ENCODE measurements at regions not wholly inside any gene's neighbourhood (a gene's known extent, or its start where the extent isn't known, plus 50 kb on each side); places are given as distances from the start of the nearest gene placed in this dataset.

DNA sequence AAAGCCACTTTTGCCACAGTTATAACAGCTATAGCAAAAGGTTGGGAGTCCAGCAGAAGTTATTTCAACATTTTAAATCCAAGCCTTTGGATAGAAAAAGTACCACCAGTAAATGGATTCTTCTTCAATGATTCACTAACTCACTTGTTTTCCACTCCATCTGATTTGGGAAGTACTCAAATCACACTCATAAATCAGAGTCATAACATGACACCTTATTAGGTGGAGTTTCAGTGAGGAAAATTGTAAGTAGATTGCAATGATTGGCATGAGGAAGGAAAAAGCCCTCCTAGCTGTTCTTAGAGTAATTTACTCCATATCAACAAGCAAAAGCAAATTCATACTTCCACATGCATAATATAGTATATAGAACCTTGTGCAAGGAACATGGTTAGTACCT, 132.9 kb downstream of the NR4A2 start:
- Mint-ChIP-seq H3K27me3 (ENCODE audit: low read depth) (no peaks in the 10 kb centered on the region), H3K4me1 (ENCODE audit: low read depth) (no peaks in the 10 kb centered on the region), H3K36me3 (ENCODE audit: low read depth) (peaks cover 2% of the 10 kb centered on the region), H3K27ac (ENCODE audit: unreplicated experiment) (no peak overlapping the region), H3K9me3 (ENCODE audit: low read depth) (peaks cover 9% of the 10 kb centered on the region), H3K4me3 (ENCODE audit: unreplicated experiment) (no peak overlapping the region)
- TF ChIP-seq, protein P1, sequence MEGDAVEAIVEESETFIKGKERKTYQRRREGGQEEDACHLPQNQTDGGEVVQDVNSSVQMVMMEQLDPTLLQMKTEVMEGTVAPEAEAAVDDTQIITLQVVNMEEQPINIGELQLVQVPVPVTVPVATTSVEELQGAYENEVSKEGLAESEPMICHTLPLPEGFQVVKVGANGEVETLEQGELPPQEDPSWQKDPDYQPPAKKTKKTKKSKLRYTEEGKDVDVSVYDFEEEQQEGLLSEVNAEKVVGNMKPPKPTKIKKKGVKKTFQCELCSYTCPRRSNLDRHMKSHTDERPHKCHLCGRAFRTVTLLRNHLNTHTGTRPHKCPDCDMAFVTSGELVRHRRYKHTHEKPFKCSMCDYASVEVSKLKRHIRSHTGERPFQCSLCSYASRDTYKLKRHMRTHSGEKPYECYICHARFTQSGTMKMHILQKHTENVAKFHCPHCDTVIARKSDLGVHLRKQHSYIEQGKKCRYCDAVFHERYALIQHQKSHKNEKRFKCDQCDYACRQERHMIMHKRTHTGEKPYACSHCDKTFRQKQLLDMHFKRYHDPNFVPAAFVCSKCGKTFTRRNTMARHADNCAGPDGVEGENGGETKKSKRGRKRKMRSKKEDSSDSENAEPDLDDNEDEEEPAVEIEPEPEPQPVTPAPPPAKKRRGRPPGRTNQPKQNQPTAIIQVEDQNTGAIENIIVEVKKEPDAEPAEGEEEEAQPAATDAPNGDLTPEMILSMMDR (IDR thresholded peaks at IDR 0.05), result no peak
- no peak for DNase-seq (ENCODE audit: low spot score)

DNA sequence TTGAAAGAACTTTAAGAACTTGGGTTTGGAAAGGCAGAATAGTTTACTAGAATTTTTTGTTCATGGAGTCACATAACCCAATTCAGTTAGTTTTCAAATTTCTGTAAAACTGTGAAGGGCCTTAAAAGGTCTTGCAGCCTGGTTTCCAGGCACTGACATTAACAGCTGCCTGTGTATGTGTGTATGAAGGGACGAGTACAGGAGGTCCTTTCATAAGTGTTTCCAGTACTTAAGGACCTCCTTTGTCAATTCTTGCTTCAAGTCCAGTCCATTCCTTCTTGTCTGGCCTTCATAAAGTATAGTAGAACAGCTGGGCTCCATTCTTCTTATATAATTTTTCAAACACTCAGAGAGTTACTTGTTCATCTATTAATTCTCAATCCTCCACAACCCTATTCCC, 136.5 kb downstream of the NR4A2 start:
- Mint-ChIP-seq H3K4me1 (ENCODE audit: low read depth) (no peaks in the 10 kb centered on the region), H3K27me3 (ENCODE audit: low read depth) (no peaks in the 10 kb centered on the region), H3K27ac (ENCODE audit: unreplicated experiment) (no peak overlapping the region), H3K4me3 (ENCODE audit: unreplicated experiment) (no peak overlapping the region), H3K36me3 (ENCODE audit: low read depth) (no peaks in the 10 kb centered on the region), H3K9me3 (ENCODE audit: low read depth) (peaks cover 2% of the 10 kb centered on the region)
- no peak for DNase-seq (ENCODE audit: low spot score)
- TF ChIP-seq, protein P1 (IDR thresholded peaks at IDR 0.05), result no peak

DNA sequence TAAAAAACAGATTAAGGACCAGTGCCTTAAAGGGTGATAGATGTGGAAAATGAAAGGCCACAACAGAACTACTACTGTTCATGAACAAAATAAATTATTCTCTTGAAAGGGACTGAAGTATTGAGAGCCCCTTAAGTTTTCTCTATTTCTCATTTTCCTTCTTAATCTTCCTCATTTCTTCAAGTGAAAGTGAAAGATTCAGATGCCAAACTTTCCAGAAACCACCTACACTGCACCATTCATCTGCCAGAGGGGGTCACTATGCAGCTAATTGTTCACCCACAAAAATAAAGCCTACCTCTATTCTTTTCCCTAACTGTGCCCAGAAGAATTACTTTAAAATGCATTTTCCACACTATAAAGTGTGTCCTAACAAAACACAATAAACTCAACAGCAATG, 140.1 kb downstream of the NR4A2 start:
- TF ChIP-seq, protein P1 (IDR thresholded peaks at IDR 0.05), result peak; percentile 51
- Mint-ChIP-seq H3K27me3 (ENCODE audit: low read depth) (no peaks in the 10 kb centered on the region), H3K4me3 (ENCODE audit: unreplicated experiment) (no peak overlapping the region), H3K9me3 (ENCODE audit: low read depth) (no peaks in the 10 kb centered on the region), H3K27ac (ENCODE audit: unreplicated experiment) (no peak overlapping the region), H3K4me1 (ENCODE audit: low read depth) (no peaks in the 10 kb centered on the region), H3K36me3 (ENCODE audit: low read depth) (no peaks in the 10 kb centered on the region)
- no peak for DNase-seq (ENCODE audit: low spot score)

DNA sequence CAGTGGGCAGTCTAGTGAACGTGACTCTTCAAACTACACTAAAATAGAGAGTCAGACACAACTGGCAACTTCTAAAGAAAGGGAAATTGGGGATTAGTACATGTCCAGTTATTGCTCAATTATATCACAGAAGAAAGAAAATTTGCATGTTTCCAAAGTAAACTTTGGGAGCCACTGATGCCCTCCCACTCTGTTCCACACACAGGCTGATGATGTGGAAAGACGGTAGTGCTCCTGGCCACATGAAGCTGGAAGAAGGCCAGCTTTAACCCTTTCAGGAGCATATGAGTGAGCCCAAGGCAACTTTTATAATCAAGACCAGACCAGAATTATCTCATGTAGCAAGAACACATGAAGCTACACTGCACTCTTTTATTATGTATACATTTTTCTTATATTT, 141.0 kb downstream of the NR4A2 start:
- no peak overlapping the region for H3K4me3 Mint-ChIP-seq (ENCODE audit: unreplicated experiment)
- no peak for DNase-seq (ENCODE audit: low spot score)
- TF ChIP-seq, protein P1 (IDR thresholded peaks at IDR 0.05), result no peak
- H3K27me3 Mint-ChIP-seq (ENCODE audit: low read depth), result no peaks in the 10 kb centered on the region
- no peaks in the 10 kb centered on the region for H3K4me1 Mint-ChIP-seq (ENCODE audit: low read depth)
- no peaks in the 10 kb centered on the region for H3K36me3 Mint-ChIP-seq (ENCODE audit: low read depth)
- H3K9me3 Mint-ChIP-seq (ENCODE audit: low read depth), result no peaks in the 10 kb centered on the region
- H3K27ac Mint-ChIP-seq (ENCODE audit: unreplicated experiment), result no peak overlapping the region

DNA sequence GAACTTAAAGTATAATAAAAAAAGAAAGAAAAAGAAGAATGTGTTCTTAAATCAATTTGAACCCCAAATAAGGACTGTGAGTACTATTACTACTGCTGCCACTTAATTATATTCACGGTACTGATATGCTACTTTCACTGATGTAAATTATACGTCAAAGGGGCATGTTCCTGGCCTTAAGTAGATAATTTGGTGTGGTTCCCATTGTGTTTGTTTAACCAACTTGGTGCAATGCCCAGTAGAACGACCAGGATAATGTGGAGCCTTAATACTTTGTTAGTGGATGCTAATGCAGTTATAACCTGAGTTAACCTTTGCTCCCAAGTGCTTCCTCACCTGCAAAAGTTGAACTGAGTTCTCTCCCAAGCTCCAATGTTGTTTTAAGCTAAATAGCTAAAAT, 142.0 kb downstream of the NR4A2 start:
- H3K27me3 Mint-ChIP-seq (ENCODE audit: low read depth), result no peaks in the 10 kb centered on the region
- DNase-seq (ENCODE audit: low spot score), result no peak
- TF ChIP-seq, protein P1 (IDR thresholded peaks at IDR 0.05), result no peak
- no peak overlapping the region for H3K27ac Mint-ChIP-seq (ENCODE audit: unreplicated experiment)
- no peaks in the 10 kb centered on the region for H3K36me3 Mint-ChIP-seq (ENCODE audit: low read depth)
- no peak overlapping the region for H3K4me3 Mint-ChIP-seq (ENCODE audit: unreplicated experiment)
- no peaks in the 10 kb centered on the region for H3K4me1 Mint-ChIP-seq (ENCODE audit: low read depth)
- no peaks in the 10 kb centered on the region for H3K9me3 Mint-ChIP-seq (ENCODE audit: low read depth)

Data from chondrocyte (in vitro differentiated cells).